ENCODE measurements at regions not wholly inside any gene's neighbourhood (a gene's known extent, or its start where the extent isn't known, plus 50 kb on each side); places are given as distances from the start of the nearest gene placed in this dataset.

GRCh38 chrX:121128925-121129877 lies 81.8 kb downstream of the GLUD2 start:
- no peak for TF ChIP-seq CTCF (IDR thresholded peaks at IDR 0.05; ENCODE audit: low read depth, low read length, poor library complexity, severe bottlenecking)
- TF ChIP-seq EZH2phosphoT487 (IDR thresholded peaks at IDR 0.05; ENCODE audit: borderline replicate concordance, low read length): no peak
